Chondrocyte (in vitro differentiated cells): ENCODE measurements at regions not wholly inside any gene's neighbourhood (a gene's known extent, or its start where the extent isn't known, plus 50 kb on each side); places are given as distances from the start of the nearest gene placed in this dataset.
"Not testable (repeated sequence)": the region's sequence is repeated elsewhere in the genome, so short reads cannot be mapped to it uniquely, and the experiment has no call there.

Source experiments
- DNase-seq: peaks from one replicate; pipeline ENCODE4 v3.0.0; 2021; ENCODE audit warnings: mixed read lengths, low spot score
- H3K27ac Mint-ChIP-seq: one replicate; pipeline ENCODE4 v1.8.0; 2021; ENCODE audit warnings: mild to moderate bottlenecking, moderate library complexity, mixed read lengths; ENCODE audit not compliant: unreplicated experiment
- H3K27me3 Mint-ChIP-seq: 2 replicates; pipeline ENCODE4 v1.8.0; 2021; ENCODE audit warnings: low read depth, mixed read lengths
- H3K36me3 Mint-ChIP-seq: 2 replicates; pipeline ENCODE4 v1.8.0; 2021; ENCODE audit warnings: low read depth, mixed read lengths
- H3K4me1 Mint-ChIP-seq: 2 replicates; pipeline ENCODE4 v1.8.0; 2021; ENCODE audit warnings: low read depth, mild to moderate bottlenecking, mixed read lengths
- H3K4me3 Mint-ChIP-seq: one replicate; pipeline ENCODE4 v1.8.0; 2021; ENCODE audit warnings: mild to moderate bottlenecking, moderate library complexity, mixed read lengths; ENCODE audit not compliant: unreplicated experiment
- H3K9me3 Mint-ChIP-seq: 2 replicates; pipeline ENCODE4 v1.8.0; 2021; ENCODE audit warnings: low read depth, mixed read lengths
- TF ChIP-seq, protein P1 (sequence below): fragments of 200-600 bp; sonication (generic); IDR thresholded peaks from 2 replicates; pipeline ENCODE4 v1.5.0; 2021; ENCODE audit warnings: antibody characterized with exemption, mild to moderate bottlenecking, moderate library complexity

- not testable (repeated sequence) for H3K27me3 Mint-ChIP-seq, H3K36me3 Mint-ChIP-seq, H3K27ac Mint-ChIP-seq, H3K4me1 Mint-ChIP-seq, H3K9me3 Mint-ChIP-seq, DNase-seq
- TF ChIP-seq, protein P1, sequence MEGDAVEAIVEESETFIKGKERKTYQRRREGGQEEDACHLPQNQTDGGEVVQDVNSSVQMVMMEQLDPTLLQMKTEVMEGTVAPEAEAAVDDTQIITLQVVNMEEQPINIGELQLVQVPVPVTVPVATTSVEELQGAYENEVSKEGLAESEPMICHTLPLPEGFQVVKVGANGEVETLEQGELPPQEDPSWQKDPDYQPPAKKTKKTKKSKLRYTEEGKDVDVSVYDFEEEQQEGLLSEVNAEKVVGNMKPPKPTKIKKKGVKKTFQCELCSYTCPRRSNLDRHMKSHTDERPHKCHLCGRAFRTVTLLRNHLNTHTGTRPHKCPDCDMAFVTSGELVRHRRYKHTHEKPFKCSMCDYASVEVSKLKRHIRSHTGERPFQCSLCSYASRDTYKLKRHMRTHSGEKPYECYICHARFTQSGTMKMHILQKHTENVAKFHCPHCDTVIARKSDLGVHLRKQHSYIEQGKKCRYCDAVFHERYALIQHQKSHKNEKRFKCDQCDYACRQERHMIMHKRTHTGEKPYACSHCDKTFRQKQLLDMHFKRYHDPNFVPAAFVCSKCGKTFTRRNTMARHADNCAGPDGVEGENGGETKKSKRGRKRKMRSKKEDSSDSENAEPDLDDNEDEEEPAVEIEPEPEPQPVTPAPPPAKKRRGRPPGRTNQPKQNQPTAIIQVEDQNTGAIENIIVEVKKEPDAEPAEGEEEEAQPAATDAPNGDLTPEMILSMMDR: peak; percentile 77
- H3K4me3 Mint-ChIP-seq: peak overlapping the region; percentile 28
Measured at GRCh38 chr1:121097127-121097866, 86.8 kb downstream of the FAM72B start.

DNA sequence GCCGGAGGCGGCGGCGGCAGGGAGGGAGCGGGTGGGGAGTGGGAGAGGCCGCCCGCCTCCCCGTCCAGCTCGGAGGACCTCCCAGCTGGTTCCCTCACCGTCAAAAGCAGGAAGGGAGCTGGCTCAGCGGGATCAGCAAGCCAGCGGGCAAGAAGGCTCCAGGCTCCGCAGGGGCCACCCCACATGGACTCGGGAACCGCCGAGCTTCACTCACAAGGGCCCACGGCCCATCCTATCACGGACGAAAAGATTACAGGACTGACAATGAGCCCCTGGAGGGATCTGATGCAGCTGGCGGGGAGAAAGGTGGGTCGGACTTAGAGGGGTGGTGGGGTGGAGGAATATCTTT lies 86.3 kb downstream of the FAM72B start:
- not testable (repeated sequence) for H3K9me3 Mint-ChIP-seq, H3K4me1 Mint-ChIP-seq, H3K27ac Mint-ChIP-seq, H3K4me3 Mint-ChIP-seq, H3K36me3 Mint-ChIP-seq, H3K27me3 Mint-ChIP-seq, DNase-seq

- not testable (repeated sequence) for H3K27me3 Mint-ChIP-seq, H3K27ac Mint-ChIP-seq, H3K4me1 Mint-ChIP-seq, H3K36me3 Mint-ChIP-seq, H3K4me3 Mint-ChIP-seq, DNase-seq, H3K9me3 Mint-ChIP-seq
Measured at GRCh38 chr1:121109025-121109424, 75.1 kb downstream of the FAM72B start.

DNA sequence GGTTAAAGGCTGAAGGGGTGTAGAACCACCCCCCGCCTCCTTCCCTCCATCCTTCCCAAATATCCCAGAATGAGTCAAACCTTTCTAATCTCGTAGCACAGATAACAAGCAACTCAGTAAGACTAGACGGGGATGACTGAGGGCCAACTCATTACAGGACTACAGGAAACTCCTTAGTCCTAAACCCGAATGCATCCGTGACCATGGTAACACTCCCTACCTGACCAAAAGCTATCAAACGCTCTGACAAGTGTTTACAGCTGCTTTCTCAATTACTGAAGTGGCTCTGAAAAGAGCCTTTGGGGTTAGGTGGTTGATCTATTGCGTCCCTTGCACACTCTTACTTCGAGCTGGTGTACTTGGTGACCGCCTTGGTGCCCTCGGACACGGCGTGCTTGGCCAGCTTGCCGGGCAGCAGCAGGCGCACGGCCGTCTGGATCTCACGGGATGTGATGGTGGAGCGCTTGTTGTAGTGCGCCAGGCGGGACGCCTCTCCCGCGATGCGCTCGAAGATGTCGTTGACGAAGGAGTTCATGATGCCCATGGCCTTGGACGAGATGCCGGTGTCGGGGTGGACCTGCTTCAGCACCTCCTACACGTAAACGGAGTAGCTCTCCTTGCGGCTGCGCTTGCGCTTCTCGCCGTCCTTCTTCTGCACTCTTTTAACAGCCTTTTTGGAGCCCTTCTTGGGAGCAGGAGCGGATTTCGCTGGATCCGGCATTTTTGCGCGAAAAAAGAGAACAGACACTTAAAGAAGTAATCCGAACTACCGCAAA lies 67.4 kb downstream of the FAM72B start:
- H3K27me3 Mint-ChIP-seq, H3K4me3 Mint-ChIP-seq, H3K4me1 Mint-ChIP-seq, H3K27ac Mint-ChIP-seq, H3K9me3 Mint-ChIP-seq, H3K36me3 Mint-ChIP-seq, DNase-seq: not testable (repeated sequence)

DNA sequence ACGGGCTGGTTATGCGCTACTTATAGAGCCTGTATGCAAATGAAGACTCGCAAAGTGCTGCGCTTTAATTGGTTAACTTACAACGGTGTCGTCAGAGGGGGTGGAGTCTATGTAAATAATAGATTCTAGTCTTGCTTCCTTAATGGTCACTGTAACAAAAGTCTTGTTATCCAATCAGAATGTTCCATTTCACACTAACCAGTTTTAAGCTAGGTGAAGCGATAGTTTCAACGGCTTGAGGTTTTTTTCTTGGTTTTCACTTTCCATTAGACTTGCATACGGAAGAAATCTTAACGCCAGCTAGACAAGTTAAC lies 66.9 kb downstream of the FAM72B start:
- H3K4me1 Mint-ChIP-seq, H3K4me3 Mint-ChIP-seq, H3K27ac Mint-ChIP-seq, H3K9me3 Mint-ChIP-seq, H3K27me3 Mint-ChIP-seq, H3K36me3 Mint-ChIP-seq, DNase-seq: not testable (repeated sequence)

DNA sequence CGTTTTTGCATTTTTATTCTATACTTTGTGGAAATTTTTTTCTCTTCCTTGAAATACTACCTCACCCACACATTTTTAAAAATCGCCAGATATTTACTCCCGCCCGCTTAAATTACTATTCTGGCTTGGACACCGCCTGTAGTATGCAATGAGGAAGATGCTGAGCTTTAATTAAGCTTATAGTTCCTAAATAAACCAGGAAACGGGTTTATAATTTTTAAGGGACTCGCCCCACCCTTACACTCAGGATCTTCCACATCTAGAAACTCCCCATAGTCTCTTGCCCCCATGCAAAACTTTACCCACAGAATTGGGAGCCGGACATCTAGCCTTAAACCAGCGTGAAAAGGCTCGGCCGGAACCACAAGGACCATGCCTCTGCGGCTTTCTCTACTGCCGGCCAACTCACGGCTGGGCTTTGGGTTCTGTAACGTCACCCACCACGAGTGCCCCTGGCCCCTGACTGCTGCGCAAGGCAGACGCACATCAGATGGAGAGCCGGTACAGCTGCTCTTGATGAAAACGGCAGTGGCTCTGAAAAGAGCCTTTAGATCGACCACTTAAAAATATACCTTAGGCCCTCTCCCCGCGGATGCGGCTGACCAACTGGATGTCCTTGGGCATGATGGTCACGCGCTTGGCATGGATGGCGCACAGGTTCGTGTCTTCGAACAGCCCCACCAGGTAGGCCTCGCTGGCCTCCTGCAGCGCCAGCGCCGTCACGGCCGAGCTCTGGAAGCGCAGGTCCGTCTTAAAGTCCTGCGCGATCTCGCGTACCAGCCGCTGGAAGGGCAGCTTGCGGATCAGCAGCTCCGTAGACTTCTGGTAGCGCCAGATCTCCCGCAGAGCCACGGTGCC lies 66.3 kb downstream of the FAM72B start:
- not testable (repeated sequence) for H3K4me3 Mint-ChIP-seq, H3K27me3 Mint-ChIP-seq, H3K27ac Mint-ChIP-seq, H3K9me3 Mint-ChIP-seq, H3K36me3 Mint-ChIP-seq, DNase-seq, H3K4me1 Mint-ChIP-seq
